Chondrocyte (in vitro differentiated cells): ENCODE measurements at regions not wholly inside any gene's neighbourhood (a gene's known extent, or its start where the extent isn't known, plus 50 kb on each side); places are given as distances from the start of the nearest gene placed in this dataset.

ENCODE experiments used
- DNase-seq: peaks from one replicate; pipeline ENCODE4 v3.0.0; 2021; ENCODE audit warnings: mixed read lengths, low spot score
- H3K27ac Mint-ChIP-seq: one replicate; pipeline ENCODE4 v1.8.0; 2021; ENCODE audit warnings: mild to moderate bottlenecking, moderate library complexity, mixed read lengths; ENCODE audit not compliant: unreplicated experiment
- H3K27me3 Mint-ChIP-seq: 2 replicates; pipeline ENCODE4 v1.8.0; 2021; ENCODE audit warnings: low read depth, mixed read lengths
- H3K36me3 Mint-ChIP-seq: 2 replicates; pipeline ENCODE4 v1.8.0; 2021; ENCODE audit warnings: low read depth, mixed read lengths
- H3K4me1 Mint-ChIP-seq: 2 replicates; pipeline ENCODE4 v1.8.0; 2021; ENCODE audit warnings: low read depth, mild to moderate bottlenecking, mixed read lengths
- H3K4me3 Mint-ChIP-seq: one replicate; pipeline ENCODE4 v1.8.0; 2021; ENCODE audit warnings: mild to moderate bottlenecking, moderate library complexity, mixed read lengths; ENCODE audit not compliant: unreplicated experiment
- H3K9me3 Mint-ChIP-seq: 2 replicates; pipeline ENCODE4 v1.8.0; 2021; ENCODE audit warnings: low read depth, mixed read lengths
- CTCF ChIP-seq: fragments of 200-600 bp; sonication (generic); IDR thresholded peaks from 2 replicates; pipeline ENCODE4 v1.5.0; 2021; ENCODE audit warnings: antibody characterized with exemption, mild to moderate bottlenecking, moderate library complexity

GRCh38 chr1:5812295-5812694 is 179.9 kb downstream of the NPHP4 start:
- TF ChIP-seq CTCF, result no peak
- Mint-ChIP-seq H3K27me3 (peaks cover 5% of the 10 kb centered on the region), H3K4me3 (no peak overlapping the region), H3K9me3 (no peaks in the 10 kb centered on the region), H3K36me3 (no peaks in the 10 kb centered on the region), H3K4me1 (no peaks in the 10 kb centered on the region), H3K27ac (no peak overlapping the region)
- no peak for DNase-seq

- no peak for TF ChIP-seq CTCF
- peak; percentile 58 for DNase-seq
- Mint-ChIP-seq H3K9me3 (no peaks in the 10 kb centered on the region), H3K27ac (no peak overlapping the region), H3K4me1 (no peaks in the 10 kb centered on the region), H3K4me3 (no peak overlapping the region), H3K27me3 (peaks cover 5% of the 10 kb centered on the region), H3K36me3 (no peaks in the 10 kb centered on the region)
Observed at GRCh38 chr1:5811419-5811818, 180.8 kb downstream of the NPHP4 start.

- H3K4me3 Mint-ChIP-seq, result no peak overlapping the region
- DNase-seq, result peak; percentile 47
- H3K27me3 Mint-ChIP-seq, result no peaks in the 10 kb centered on the region
- no peaks in the 10 kb centered on the region for H3K36me3 Mint-ChIP-seq
- H3K4me1 Mint-ChIP-seq, result no peaks in the 10 kb centered on the region
- H3K27ac Mint-ChIP-seq, result no peak overlapping the region
- no peaks in the 10 kb centered on the region for H3K9me3 Mint-ChIP-seq
- TF ChIP-seq CTCF, result no peak
Observed at GRCh38 chr1:5810553-5811270, 181.5 kb downstream of the NPHP4 start.

- Mint-ChIP-seq H3K4me1 (no peaks in the 10 kb centered on the region), H3K27me3 (no peaks in the 10 kb centered on the region), H3K36me3 (no peaks in the 10 kb centered on the region), H3K9me3 (no peaks in the 10 kb centered on the region), H3K4me3 (no peak overlapping the region), H3K27ac (no peak overlapping the region)
- TF ChIP-seq CTCF, result no peak
- peak; percentile 59 for DNase-seq
Observed at GRCh38 chr1:5810131-5810530, 182.1 kb downstream of the NPHP4 start.

GRCh38 chr1:5809207-5809788 is 182.9 kb downstream of the NPHP4 start:
- Mint-ChIP-seq H3K4me1 (no peaks in the 10 kb centered on the region), H3K27ac (no peak overlapping the region), H3K27me3 (no peaks in the 10 kb centered on the region), H3K4me3 (no peak overlapping the region), H3K36me3 (no peaks in the 10 kb centered on the region), H3K9me3 (no peaks in the 10 kb centered on the region)
- DNase-seq, result peak; percentile 9
- no peak for TF ChIP-seq CTCF
